AG04449 (cell line): ENCODE measurements at regions not wholly inside any gene's neighbourhood (a gene's known extent, or its start where the extent isn't known, plus 50 kb on each side); places are given as distances from the start of the nearest gene placed in this dataset.

Source experiments
- CTCF ChIA-PET: fragments of 350-600 bp; formaldehyde crosslinking; extraction: SDS; loops from one replicate; lab custom pipeline; 2021; ENCODE audit warnings: antibody characterized with exemption; lab: Yijun Ruan, JAX
- POLR2A ChIA-PET: fragments of 400-600, 350-600 bp; formaldehyde crosslinking; extraction: SDS; loops from one replicate; lab custom pipeline; 2020; ENCODE audit warnings: antibody characterized with exemption, inconsistent platforms; lab: Yijun Ruan, JAX
- DNase-seq: peaks from one replicate; pipeline ENCODE4 v3.0.0-alpha.2; 2010; ENCODE audit warnings: low read depth, low spot score
- H3K4me3 ChIP-seq: 2 replicates; pipeline ENCODE4 v1.5.1; 2011; ENCODE audit warnings: low read depth, mild to moderate bottlenecking, control low read depth, low read length
- TF ChIP-seq, protein P1 (sequence below): IDR thresholded peaks from one replicate; pipeline ENCODE4 v1.5.1; 2011; ENCODE audit warnings: mild to moderate bottlenecking, moderate library complexity, low read length, control low read depth, inconsistent platforms; ENCODE audit not compliant: insufficient read depth; ENCODE audit errors: missing control alignments

- ChIA-PET CTCF (no interaction called here), POLR2A (no interaction called here)
- no peak overlapping the region for H3K4me3 ChIP-seq
- DNase-seq = no peak
- TF ChIP-seq, protein P1, sequence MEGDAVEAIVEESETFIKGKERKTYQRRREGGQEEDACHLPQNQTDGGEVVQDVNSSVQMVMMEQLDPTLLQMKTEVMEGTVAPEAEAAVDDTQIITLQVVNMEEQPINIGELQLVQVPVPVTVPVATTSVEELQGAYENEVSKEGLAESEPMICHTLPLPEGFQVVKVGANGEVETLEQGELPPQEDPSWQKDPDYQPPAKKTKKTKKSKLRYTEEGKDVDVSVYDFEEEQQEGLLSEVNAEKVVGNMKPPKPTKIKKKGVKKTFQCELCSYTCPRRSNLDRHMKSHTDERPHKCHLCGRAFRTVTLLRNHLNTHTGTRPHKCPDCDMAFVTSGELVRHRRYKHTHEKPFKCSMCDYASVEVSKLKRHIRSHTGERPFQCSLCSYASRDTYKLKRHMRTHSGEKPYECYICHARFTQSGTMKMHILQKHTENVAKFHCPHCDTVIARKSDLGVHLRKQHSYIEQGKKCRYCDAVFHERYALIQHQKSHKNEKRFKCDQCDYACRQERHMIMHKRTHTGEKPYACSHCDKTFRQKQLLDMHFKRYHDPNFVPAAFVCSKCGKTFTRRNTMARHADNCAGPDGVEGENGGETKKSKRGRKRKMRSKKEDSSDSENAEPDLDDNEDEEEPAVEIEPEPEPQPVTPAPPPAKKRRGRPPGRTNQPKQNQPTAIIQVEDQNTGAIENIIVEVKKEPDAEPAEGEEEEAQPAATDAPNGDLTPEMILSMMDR = no peak
Measured at GRCh38 chr2:60119778-60120177, 433.7 kb downstream of the BCL11A start.

GRCh38 chr2:60118917-60119316 lies 434.5 kb downstream of the BCL11A start:
- ChIA-PET CTCF (no interaction called here), POLR2A (no interaction called here)
- no peak for DNase-seq
- TF ChIP-seq, protein P1 = no peak
- no peak overlapping the region for H3K4me3 ChIP-seq

GRCh38 chr2:60118061-60118460 lies 435.4 kb downstream of the BCL11A start:
- CTCF ChIA-PET = no interaction called here
- DNase-seq = no peak
- no peak overlapping the region for H3K4me3 ChIP-seq
- POLR2A ChIA-PET = no interaction called here
- TF ChIP-seq, protein P1 = no peak

- TF ChIP-seq, protein P1 = no peak
- no peak for DNase-seq
- POLR2A ChIA-PET = no interaction called here
- CTCF ChIA-PET = no interaction called here
- no peak overlapping the region for H3K4me3 ChIP-seq
Measured at GRCh38 chr2:60116161-60116875, 437.1 kb downstream of the BCL11A start.

DNA sequence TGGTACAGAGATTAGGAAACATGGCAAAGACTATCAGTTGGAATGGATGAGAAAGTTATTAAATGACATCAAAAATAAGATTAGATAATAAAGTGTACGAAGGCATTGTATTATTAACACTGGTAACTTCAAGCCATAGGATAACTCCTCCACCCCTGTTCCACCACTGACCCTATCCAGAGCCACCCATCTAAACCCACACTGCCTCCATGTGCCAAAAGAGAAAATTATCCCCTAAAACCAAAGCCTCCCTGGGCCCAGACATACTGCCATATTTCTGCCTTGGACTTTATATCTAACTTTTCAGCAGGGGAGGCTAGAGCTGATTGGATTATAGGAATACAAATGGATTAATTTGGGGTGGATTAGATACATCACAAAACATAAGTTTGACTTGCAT lies 443.7 kb downstream of the BCL11A start:
- TF ChIP-seq, protein P1 = no peak
- CTCF ChIA-PET = interaction anchor here (0.6 kb wide), 1 partner anchor 479 kb away, joined by 3 read pairs; no protein-coding TSS in a partner anchor
- POLR2A ChIA-PET = no interaction called here
- DNase-seq = no peak
- H3K4me3 ChIP-seq = no peak overlapping the region

DNA sequence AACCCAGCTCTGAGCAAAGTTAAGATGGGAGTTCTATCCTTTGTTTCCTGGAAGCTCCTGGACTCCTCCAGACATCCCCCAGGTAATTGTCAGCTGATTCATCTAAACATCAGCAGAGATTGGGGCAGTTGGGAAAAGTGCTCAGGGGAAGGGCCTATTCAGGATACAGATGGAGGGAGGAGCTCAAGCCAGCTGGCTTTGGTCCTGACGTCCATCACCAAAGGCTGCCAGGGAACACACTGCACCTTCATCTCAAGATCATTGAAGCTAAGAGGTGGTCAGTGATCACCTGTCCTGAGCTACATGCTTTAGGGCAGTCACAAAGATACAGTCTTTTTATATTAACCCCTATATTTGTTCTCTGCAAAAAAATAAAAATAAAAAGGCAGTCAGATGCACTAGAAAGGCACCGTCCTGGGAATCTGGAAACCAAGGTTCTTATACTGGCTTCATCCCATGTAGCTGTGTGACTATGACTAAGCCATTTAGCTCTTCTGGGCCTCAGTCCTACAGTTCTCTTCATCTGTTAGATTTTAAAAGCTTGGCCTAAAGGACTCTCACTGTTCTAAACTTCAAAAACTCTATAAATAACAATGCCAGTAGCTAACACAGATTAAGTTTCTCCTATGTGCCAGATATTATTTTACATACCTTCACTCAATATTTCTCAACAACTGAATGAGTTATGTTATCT lies 446.5 kb downstream of the BCL11A start:
- TF ChIP-seq, protein P1 = no peak
- CTCF ChIA-PET = no interaction called here
- no peak overlapping the region for H3K4me3 ChIP-seq
- DNase-seq = no peak
- POLR2A ChIA-PET = no interaction called here
